ENCODE measurements at regions not wholly inside any gene's neighbourhood (a gene's known extent, or its start where the extent isn't known, plus 50 kb on each side); places are given as distances from the start of the nearest gene placed in this dataset.

GRCh38 chr2:157203651-157204050, 53.9 kb upstream of the GALNT5 start:
- H3K4me1 ChIP-seq (ENCODE audit: insufficient read depth, low read length): no peaks in the 10 kb centered on the region
- H3K27me3 Mint-ChIP-seq: peaks cover 0 to 1% of the 10 kb centered on the region in 2 donors
- H3K4me3 ChIP-seq (ENCODE audit: low read length in 2 of 2): no peak overlapping the region
- DNase-seq: no peak
- no peaks in the 10 kb centered on the region for H3K36me3 ChIP-seq (ENCODE audit: insufficient read depth, low read length)
- no peaks in the 10 kb centered on the region for H3K9me3 ChIP-seq (ENCODE audit: control insufficient read depth in 1 of 2, low read length in 2 of 2)
- no peaks in the 10 kb centered on the region for H3K36me3 Mint-ChIP-seq
- no peak overlapping the region for H3K4me3 Mint-ChIP-seq
- no peaks in the 10 kb centered on the region for H3K9me3 Mint-ChIP-seq
- no peak overlapping the region for H3K27ac ChIP-seq (ENCODE audit: low read depth, low read length)
- H3K4me1 Mint-ChIP-seq: no peaks in the 10 kb centered on the region
- intact Hi-C loops (cut with micrococcal nuclease): no loop called here
- POLR2A ChIA-PET (ENCODE audit: partially characterized antibody): no interaction called here
- no peaks in the 10 kb centered on the region for H3K27me3 ChIP-seq (ENCODE audit: insufficient read depth, low read length)
- no peak overlapping the region for H3K27ac Mint-ChIP-seq
- CTCF ChIA-PET (ENCODE audit: partially characterized antibody): interaction anchor here (1.0 kb wide), 1 partner anchor 10 kb away, joined by 4 read pairs; no protein-coding TSS in a partner anchor

GRCh38 chr2:157204401-157204800, 53.1 kb upstream of the GALNT5 start:
- Histone ChIP-seq H3K36me3 (ENCODE audit: insufficient read depth, low read length) (no peaks in the 10 kb centered on the region), H3K27ac (ENCODE audit: low read depth, low read length) (no peak overlapping the region), H3K4me3 (ENCODE audit: low read length in 2 of 2) (no peak overlapping the region), H3K27me3 (ENCODE audit: insufficient read depth, low read length) (no peaks in the 10 kb centered on the region), H3K4me1 (ENCODE audit: insufficient read depth, low read length) (no peaks in the 10 kb centered on the region), H3K9me3 (ENCODE audit: control insufficient read depth in 1 of 2, low read length in 2 of 2) (no peaks in the 10 kb centered on the region)
- ChIA-PET POLR2A (ENCODE audit: partially characterized antibody) (no interaction called here), CTCF (ENCODE audit: partially characterized antibody) (interaction anchor here (1.0 to 1.1 kb wide), 2 partner anchors 11 kb away, joined by 3 to 4 read pairs; no protein-coding TSS in a partner anchor)
- intact Hi-C loops (cut with micrococcal nuclease): no loop called here
- no peaks in the 10 kb centered on the region for H3K36me3 Mint-ChIP-seq
- no peaks in the 10 kb centered on the region for H3K9me3 Mint-ChIP-seq
- no peak for DNase-seq
- H3K27me3 Mint-ChIP-seq: no peaks in the 10 kb centered on the region
- no peaks in the 10 kb centered on the region for H3K4me1 Mint-ChIP-seq
- no peak overlapping the region for H3K27ac Mint-ChIP-seq
- no peak overlapping the region for H3K4me3 Mint-ChIP-seq

- Histone ChIP-seq H3K27me3 (ENCODE audit: insufficient read depth, low read length) (no peaks in the 10 kb centered on the region), H3K9me3 (ENCODE audit: control insufficient read depth in 1 of 2, low read length in 2 of 2) (no peaks in the 10 kb centered on the region), H3K27ac (ENCODE audit: low read depth, low read length) (no peak overlapping the region), H3K4me1 (ENCODE audit: insufficient read depth, low read length) (no peaks in the 10 kb centered on the region), H3K4me3 (ENCODE audit: low read length in 2 of 2) (no peak overlapping the region), H3K36me3 (ENCODE audit: insufficient read depth, low read length) (no peaks in the 10 kb centered on the region)
- intact Hi-C loops (cut with micrococcal nuclease): no loop called here
- Mint-ChIP-seq H3K4me1 (no peaks in the 10 kb centered on the region), H3K9me3 (no peaks in the 10 kb centered on the region), H3K27ac (no peak overlapping the region), H3K4me3 (no peak overlapping the region), H3K36me3 (no peaks in the 10 kb centered on the region), H3K27me3 (peaks cover 1 to 4% of the 10 kb centered on the region in 2 donors)
- DNase-seq: no peak
- ChIA-PET CTCF (ENCODE audit: partially characterized antibody) (no interaction called here), POLR2A (ENCODE audit: partially characterized antibody) (no interaction called here)
These were observed 50.6 kb upstream of the GALNT5 start for GRCh38 chr2:157206916-157207315.
